Erythroblast (primary cell): ENCODE measurements at regions not wholly inside any gene's neighbourhood (a gene's known extent, or its start where the extent isn't known, plus 50 kb on each side); places are given as distances from the start of the nearest gene placed in this dataset.

ENCODE experiments used
- GATA1 ChIP-seq: IDR thresholded peaks from 2 replicates; pipeline ENCODE4 v1.6.1; 2011; ENCODE audit warnings: low read depth, mild to moderate bottlenecking, control low read depth, low read length, moderate library complexity
- POLR2A ChIP-seq: IDR thresholded peaks from 2 replicates; pipeline ENCODE4 v1.6.1; 2011; ENCODE audit warnings: mild to moderate bottlenecking, low read length

GRCh38 chr20:60704147-60704546 lies 547.9 kb upstream of the CDH4 start:
- no peak for TF ChIP-seq POLR2A
- no peak for TF ChIP-seq GATA1
